GM21447 (cell line): ENCODE measurements at regions not wholly inside any gene's neighbourhood (a gene's known extent, or its start where the extent isn't known, plus 50 kb on each side); places are given as distances from the start of the nearest gene placed in this dataset.

Experiments used
- ATAC-seq: cut with Tn5 transposase; IDR thresholded peaks from one replicate; pipeline ENCODE4 v1.9.1; 2021; ENCODE audit not compliant: unreplicated experiment

GRCh38 chr11:103661185-103661584, 375.3 kb upstream of the DDI1 start:
- ATAC-seq: no peak

GRCh38 chr11:103661991-103662390, 374.4 kb upstream of the DDI1 start:
- ATAC-seq: no peak

- ATAC-seq: no peak
Observed at GRCh38 chr11:103662880-103663279, 373.6 kb upstream of the DDI1 start.

- ATAC-seq: no peak
Observed at GRCh38 chr11:103668859-103669258, 367.6 kb upstream of the DDI1 start.

GRCh38 chr11:103671143-103671651, 365.2 kb upstream of the DDI1 start:
- no peak for ATAC-seq

- ATAC-seq: no peak
Observed at GRCh38 chr11:103673773-103674172, 362.7 kb upstream of the DDI1 start.

GRCh38 chr11:103676413-103676812, 360.0 kb upstream of the DDI1 start:
- no peak for ATAC-seq

GRCh38 chr11:103680826-103681225, 355.6 kb upstream of the DDI1 start:
- ATAC-seq: no peak

- no peak for ATAC-seq
Observed at GRCh38 chr11:103681855-103682254, 354.6 kb upstream of the DDI1 start.

GRCh38 chr11:103682318-103683184, 353.9 kb upstream of the DDI1 start:
- ATAC-seq: peak; percentile 92

GRCh38 chr11:103683576-103683975, 352.9 kb upstream of the DDI1 start:
- no peak for ATAC-seq

- ATAC-seq: no peak
Observed at GRCh38 chr11:103688924-103689323, 347.5 kb upstream of the DDI1 start.

GRCh38 chr11:103690356-103690755, 346.1 kb upstream of the DDI1 start:
- no peak for ATAC-seq

- no peak for ATAC-seq
Observed at GRCh38 chr11:103696123-103696522, 340.3 kb upstream of the DDI1 start.

GRCh38 chr11:103699216-103699615, 337.2 kb upstream of the DDI1 start:
- no peak for ATAC-seq

GRCh38 chr11:103699656-103700055, 336.8 kb upstream of the DDI1 start:
- no peak for ATAC-seq

GRCh38 chr11:103700622-103701021, 335.8 kb upstream of the DDI1 start:
- ATAC-seq: no peak

GRCh38 chr11:103703437-103703836, 333.0 kb upstream of the DDI1 start:
- no peak for ATAC-seq

GRCh38 chr11:103703954-103704353, 332.5 kb upstream of the DDI1 start:
- ATAC-seq: no peak

- no peak for ATAC-seq
Observed at GRCh38 chr11:103705642-103706041, 330.8 kb upstream of the DDI1 start.

GRCh38 chr11:103709371-103709770, 327.1 kb upstream of the DDI1 start:
- no peak for ATAC-seq

- ATAC-seq: no peak
Observed at GRCh38 chr11:103714246-103714645, 322.2 kb upstream of the DDI1 start.

- no peak for ATAC-seq
Observed at GRCh38 chr11:103716363-103716762, 320.1 kb upstream of the DDI1 start.
